ENCODE measurements at regions not wholly inside any gene's neighbourhood (a gene's known extent, or its start where the extent isn't known, plus 50 kb on each side); places are given as distances from the start of the nearest gene placed in this dataset.

- dilution Hi-C loops (cut with HindIII; ENCODE audit: low sequenced_read_pairs, unreplicated experiment) (no loop called here), in situ Hi-C loops (cut with MboI; ENCODE audit: low sequenced_read_pairs) (no loop called here), intact Hi-C loops (cut with micrococcal nuclease) (no loop called here)
- Histone ChIP-seq H3K4ac (ENCODE audit: low read depth, low read length) (no peak overlapping the region), H3K4me2 (ENCODE audit: low read depth, low read length) (no peak overlapping the region), H4K5ac (ENCODE audit: low read depth, low read length) (no peak overlapping the region), H3K9me1 (ENCODE audit: insufficient read depth, low read length) (no peaks in the 10 kb centered on the region), H3K79me1 (ENCODE audit: low read depth in 1 of 2, low read length in 2 of 2) (no peaks in the 10 kb centered on the region), H3K27ac (ENCODE audit: insufficient read depth, low read length) (no peak overlapping the region), H2BK120ac (ENCODE audit: low read depth, low read length) (no peak overlapping the region), H3K36me3 (ENCODE audit: control insufficient read depth, insufficient read depth, low read length) (no peaks in the 10 kb centered on the region), H2BK5ac (ENCODE audit: low read depth, low read length, poor library complexity, severe bottlenecking) (no peak overlapping the region), H2BK20ac (ENCODE audit: low read depth, low read length) (no peak overlapping the region), H3K9me3 (ENCODE audit: control insufficient read depth, insufficient read depth, low read length) (peaks cover 2% of the 10 kb centered on the region; the same call in 1 of the 2 replicates), H2AK9ac (replicated peaks; ENCODE audit: low read depth, low read length, poor library complexity) (no peak overlapping the region), H3K27me3 (ENCODE audit: control insufficient read depth, insufficient read depth, low read length) (peaks cover 39% of the 10 kb centered on the region), H3K56ac (ENCODE audit: extremely low read depth, insufficient read depth, low read length) (no peak overlapping the region), H4K91ac (ENCODE audit: insufficient read depth, low read depth, low read length) (no peak overlapping the region), H3K14ac (replicated peaks; ENCODE audit: low read depth, low read length) (no peak overlapping the region), H2BK15ac (ENCODE audit: low read depth, low read length) (no peak overlapping the region), H3K23ac (ENCODE audit: low read depth, low read length) (no peak overlapping the region), H2AFZ (replicated peaks; ENCODE audit: low read length, poor library complexity) (no peak overlapping the region), H3K4me3 (ENCODE audit: insufficient read depth, low read depth, low read length) (no peak overlapping the region), H2AK5ac (ENCODE audit: low read depth, low read length) (no peak overlapping the region), H4K20me1 (ENCODE audit: insufficient read depth, low read length) (no peaks in the 10 kb centered on the region), H3K18ac (ENCODE audit: low read depth, low read length) (no peak overlapping the region), H4K8ac (ENCODE audit: low read depth in 2 of 2, low read length in 2 of 2) (no peak overlapping the region), H3K9ac (ENCODE audit: low read depth, low read length) (no peak overlapping the region), H3K4me1 (ENCODE audit: control insufficient read depth, insufficient read depth, low read length) (no peaks in the 10 kb centered on the region)
- DNase-seq (no peak), ATAC-seq (ENCODE audit: low read depth) (no peak)
- TF ChIP-seq ELK1 (IDR thresholded peaks at IDR 0.05; ENCODE audit: borderline replicate concordance, low read depth, low read length) (no peak), MXI1 (IDR thresholded peaks at IDR 0.05; ENCODE audit: borderline replicate concordance, low read depth, low read length) (no peak), BHLHE40 (IDR thresholded peaks at IDR 0.05; ENCODE audit: low read depth, low read length) (no peak), RFX5 (IDR thresholded peaks at IDR 0.05; ENCODE audit: low read depth, low read length) (no peak), SMC3 (IDR thresholded peaks at IDR 0.05; ENCODE audit: low read depth, low read length) (no peak), CEBPB (IDR thresholded peaks at IDR 0.05; ENCODE audit: low read depth, low read length) (no peak), POLR2A (IDR thresholded peaks at IDR 0.05; ENCODE audit: low read depth, low read length) (no peak)
- ChIA-PET CTCF (interaction anchor here (0.5 kb wide), 1 partner anchor 35 kb away, joined by 4 read pairs; no protein-coding TSS in a partner anchor), POLR2A (ENCODE audit: unreplicated experiment) (no interaction called here)
- no CpG with 5 or more reads among the region's 10 CpGs for WGBS, 2 experiments (ENCODE audit: extremely low coverage in 2 of 2, insufficient read length in 1 of 2)
- no TSS peak for BruUV-seq (replicated peaks)
Observed at GRCh38 chr3:45319231-45319995, 69.0 kb upstream of the LARS2 start.
